ENCODE measurements at regions not wholly inside any gene's neighbourhood (a gene's known extent, or its start where the extent isn't known, plus 50 kb on each side); places are given as distances from the start of the nearest gene placed in this dataset.
A peak's percentile ranks its signal among the peaks of the same experiment; 100 is the strongest.

- TF ChIP-seq MAX (IDR thresholded peaks at IDR 0.05; ENCODE audit: low read depth, low read length): no peak
- TF ChIP-seq CTCF (IDR thresholded peaks at IDR 0.05; ENCODE audit: low read depth, low read length): no peak
- TF ChIP-seq POLR2A (IDR thresholded peaks at IDR 0.05; ENCODE audit: extremely low read depth, insufficient read length): no peak
- TF ChIP-seq MYC (IDR thresholded peaks at IDR 0.05; ENCODE audit: low read depth, low read length): no peak
- DNase-seq (ENCODE audit: low read depth): peak; percentile 2
- H3K4me3 ChIP-seq (ENCODE audit: low read depth, low read length): no peak overlapping the region
Observed at GRCh38 chr4:84171871-84172270, 327.2 kb downstream of the NKX6-1 start.

- no peak for TF ChIP-seq POLR2A (IDR thresholded peaks at IDR 0.05; ENCODE audit: extremely low read depth, insufficient read length)
- no peak for TF ChIP-seq CTCF (IDR thresholded peaks at IDR 0.05; ENCODE audit: low read depth, low read length)
- TF ChIP-seq MAX (IDR thresholded peaks at IDR 0.05; ENCODE audit: low read depth, low read length): no peak
- TF ChIP-seq MYC (IDR thresholded peaks at IDR 0.05; ENCODE audit: low read depth, low read length): no peak
Observed at GRCh38 chr4:84167564-84167963, 331.5 kb downstream of the NKX6-1 start.

GRCh38 chr4:84167093-84167492, 332.0 kb downstream of the NKX6-1 start:
- H3K4me3 ChIP-seq (ENCODE audit: low read depth, low read length): no peak overlapping the region
- no peak for TF ChIP-seq MAX (IDR thresholded peaks at IDR 0.05; ENCODE audit: low read depth, low read length)
- TF ChIP-seq CTCF (IDR thresholded peaks at IDR 0.05; ENCODE audit: low read depth, low read length): no peak
- TF ChIP-seq POLR2A (IDR thresholded peaks at IDR 0.05; ENCODE audit: extremely low read depth, insufficient read length): no peak
- no peak for TF ChIP-seq MYC (IDR thresholded peaks at IDR 0.05; ENCODE audit: low read depth, low read length)
- DNase-seq (ENCODE audit: low read depth): no peak

More at GRCh38 chr4:84167564-84167963, 331.5 kb downstream of the NKX6-1 start:
- DNase-seq (ENCODE audit: low read depth): no peak
- no peak overlapping the region for H3K4me3 ChIP-seq (ENCODE audit: low read depth, low read length)

- no peak for TF ChIP-seq CTCF (IDR thresholded peaks at IDR 0.05; ENCODE audit: low read depth, low read length)
- TF ChIP-seq MYC (IDR thresholded peaks at IDR 0.05; ENCODE audit: low read depth, low read length): no peak
- TF ChIP-seq POLR2A (IDR thresholded peaks at IDR 0.05; ENCODE audit: extremely low read depth, insufficient read length): no peak
- no peak for TF ChIP-seq MAX (IDR thresholded peaks at IDR 0.05; ENCODE audit: low read depth, low read length)
- no peak overlapping the region for H3K4me3 ChIP-seq (ENCODE audit: low read depth, low read length)
- no peak for DNase-seq (ENCODE audit: low read depth)
Observed at GRCh38 chr4:84166486-84166885, 332.6 kb downstream of the NKX6-1 start.

- no peak for DNase-seq (ENCODE audit: low read depth)
- TF ChIP-seq POLR2A (IDR thresholded peaks at IDR 0.05; ENCODE audit: extremely low read depth, insufficient read length): no peak
- no peak for TF ChIP-seq MYC (IDR thresholded peaks at IDR 0.05; ENCODE audit: low read depth, low read length)
- H3K4me3 ChIP-seq (ENCODE audit: low read depth, low read length): no peak overlapping the region
Observed at GRCh38 chr4:84164201-84164600, 334.9 kb downstream of the NKX6-1 start.

GRCh38 chr4:84159762-84160161, 339.3 kb downstream of the NKX6-1 start:
- no peak for TF ChIP-seq POLR2A (IDR thresholded peaks at IDR 0.05; ENCODE audit: extremely low read depth, insufficient read length)
- no peak for TF ChIP-seq MYC (IDR thresholded peaks at IDR 0.05; ENCODE audit: low read depth, low read length)
- no peak for TF ChIP-seq MAX (IDR thresholded peaks at IDR 0.05; ENCODE audit: low read depth, low read length)
- no peak for TF ChIP-seq CTCF (IDR thresholded peaks at IDR 0.05; ENCODE audit: low read depth, low read length)
- DNase-seq (ENCODE audit: low read depth): peak; percentile 4
- H3K4me3 ChIP-seq (ENCODE audit: low read depth, low read length): no peak overlapping the region
